HG02678 (cell line): ENCODE measurements at regions not wholly inside any gene's neighbourhood (a gene's known extent, or its start where the extent isn't known, plus 50 kb on each side); places are given as distances from the start of the nearest gene placed in this dataset.
"Not testable (repeated sequence)": the region's sequence is repeated elsewhere in the genome, so short reads cannot be mapped to it uniquely, and the experiment has no call there.

Experiments used
- ATAC-seq: cut with Tn5 transposase; IDR thresholded peaks from one replicate; pipeline ENCODE4 v1.9.1; 2021; ENCODE audit warnings: mild to moderate bottlenecking, moderate library complexity; ENCODE audit not compliant: unreplicated experiment

DNA sequence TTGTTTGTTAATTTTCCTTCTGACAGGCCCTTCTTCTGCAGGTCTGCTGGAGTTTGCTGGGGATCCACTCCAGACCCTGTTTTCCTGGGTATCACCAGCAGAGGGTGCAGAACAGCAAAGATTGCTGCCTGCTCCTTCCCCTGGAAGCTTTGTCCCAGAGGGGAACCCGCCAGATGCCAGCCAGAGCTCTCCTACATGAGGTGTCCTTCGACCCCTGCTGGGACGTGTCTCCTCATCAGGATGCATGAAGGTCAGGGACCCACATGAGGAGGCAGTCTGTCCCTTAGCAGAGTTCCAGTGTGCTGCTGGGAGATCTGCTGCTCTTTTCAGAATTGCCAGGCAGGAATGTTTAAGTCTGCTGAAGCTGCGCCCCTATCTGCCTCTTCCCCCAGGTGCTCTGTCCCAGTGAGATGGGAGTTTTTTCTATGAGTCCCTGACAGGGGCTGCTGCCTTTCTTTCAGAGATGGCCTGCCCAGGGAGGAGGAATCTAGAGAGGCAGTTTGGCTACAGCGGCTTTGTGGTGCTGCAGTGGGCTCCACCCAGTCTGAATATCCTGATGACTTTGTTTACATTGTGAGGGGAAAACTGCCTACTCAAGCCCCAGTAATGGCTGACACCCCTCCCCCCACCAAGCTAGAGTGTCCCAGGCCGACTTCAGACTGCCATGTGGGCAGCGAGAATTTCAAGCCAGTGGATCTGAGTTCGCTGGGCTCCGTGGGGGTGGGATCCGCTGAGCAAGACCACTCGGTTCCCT lies 772.0 kb upstream of the FAM174A start:
- ATAC-seq = no peak

DNA sequence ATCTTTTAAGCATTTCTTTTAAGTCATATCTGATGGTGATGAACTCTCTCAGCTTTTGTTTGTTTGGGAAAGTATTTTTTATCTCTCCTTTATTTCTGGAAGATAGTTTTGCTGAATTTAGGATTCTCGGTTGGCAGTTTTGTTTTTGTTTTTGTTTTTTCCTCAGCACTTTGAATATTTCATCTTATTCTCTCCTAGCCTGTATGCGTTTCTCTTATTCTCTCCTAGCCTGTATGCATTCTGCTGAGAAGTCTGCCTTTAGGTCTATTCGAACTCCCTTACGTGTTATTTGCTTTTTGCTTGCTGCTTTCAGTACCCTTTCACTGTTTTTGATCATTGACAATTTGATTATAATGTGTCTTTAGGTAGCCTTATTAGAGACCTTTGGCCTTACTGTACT lies 787.8 kb upstream of the FAM174A start:
- no peak for ATAC-seq

DNA sequence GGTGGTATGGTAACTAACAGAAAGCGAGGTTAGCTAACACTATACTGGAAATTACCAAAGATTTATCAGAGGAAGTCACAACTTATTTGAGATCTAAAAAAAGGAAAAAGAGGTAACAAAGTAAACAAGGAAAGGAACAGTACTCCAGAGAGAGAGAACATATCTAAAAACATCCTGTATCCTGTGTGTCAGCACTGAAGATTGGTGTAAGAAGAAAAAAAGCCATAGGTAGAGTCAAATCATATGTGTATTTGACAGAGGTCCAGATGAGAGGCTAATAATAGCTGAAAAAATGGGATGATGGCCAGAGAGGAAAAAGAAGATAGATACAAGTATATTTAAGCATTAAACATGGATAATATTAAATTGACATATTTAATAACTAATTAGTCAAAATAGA lies 802.0 kb upstream of the FAM174A start:
- not testable (repeated sequence) for ATAC-seq

DNA sequence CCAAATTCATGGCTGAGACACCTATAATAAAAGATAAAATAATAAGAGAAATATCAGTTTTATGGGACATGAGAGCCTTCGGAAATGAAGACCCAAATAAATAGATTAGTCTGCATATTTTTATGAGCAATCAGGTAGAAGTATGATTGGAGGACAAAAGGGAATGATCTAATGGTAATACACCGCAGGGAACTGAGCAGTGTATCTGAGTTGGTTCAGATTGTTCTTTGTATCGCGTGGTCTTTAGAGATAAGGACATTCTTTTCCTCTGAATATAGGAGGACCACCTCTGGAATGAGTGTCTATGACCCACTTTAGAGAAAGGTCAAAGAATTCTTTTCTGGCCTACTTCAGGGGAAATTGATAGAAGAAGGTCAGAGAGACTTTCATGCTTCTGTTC lies 801.8 kb upstream of the CHD1 start:
- ATAC-seq = not testable (repeated sequence)

DNA sequence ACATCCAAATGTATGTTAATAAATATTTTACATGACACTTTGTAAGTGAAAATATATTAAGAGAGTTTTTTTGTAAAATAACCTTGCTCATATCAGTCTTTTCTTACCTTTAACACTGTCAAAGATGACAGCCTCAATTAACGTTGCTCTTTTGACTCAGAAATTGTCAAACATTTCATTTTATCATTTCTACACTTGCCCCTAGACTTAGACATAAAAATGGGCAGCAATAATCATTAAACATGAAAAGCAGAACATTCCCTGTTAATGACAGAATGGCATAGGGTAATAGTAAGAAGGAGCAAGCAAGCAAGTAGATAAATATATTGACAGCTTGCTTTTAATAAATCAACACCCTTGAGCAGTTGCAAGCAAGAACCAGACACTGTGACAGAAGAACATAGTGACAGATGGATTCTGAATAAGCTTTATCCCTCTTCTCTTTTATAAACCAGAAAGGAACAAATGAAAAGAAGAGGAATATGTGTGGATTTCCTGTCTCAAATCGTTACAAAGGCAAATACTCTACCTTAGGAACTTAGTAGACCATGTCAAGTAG lies 796.0 kb upstream of the CHD1 start:
- ATAC-seq = no peak

DNA sequence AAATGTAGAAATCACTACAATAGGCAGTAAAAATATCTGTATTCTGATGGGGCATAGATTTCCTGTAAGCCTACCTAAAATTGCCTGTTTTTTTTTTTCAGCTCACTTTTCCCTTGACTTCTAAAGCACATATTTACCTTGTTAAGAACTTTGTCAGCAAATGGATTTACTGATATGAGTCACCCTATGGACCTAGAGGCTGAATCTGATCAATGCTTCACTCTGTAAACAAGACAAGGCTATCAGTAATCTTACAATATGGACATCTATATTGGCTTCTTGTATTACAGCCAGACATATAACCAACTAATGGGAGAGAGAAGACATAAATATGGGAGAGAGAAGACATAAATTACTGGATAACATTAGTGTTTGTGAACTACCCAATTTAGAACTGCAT lies 792.7 kb upstream of the CHD1 start:
- ATAC-seq = no peak

DNA sequence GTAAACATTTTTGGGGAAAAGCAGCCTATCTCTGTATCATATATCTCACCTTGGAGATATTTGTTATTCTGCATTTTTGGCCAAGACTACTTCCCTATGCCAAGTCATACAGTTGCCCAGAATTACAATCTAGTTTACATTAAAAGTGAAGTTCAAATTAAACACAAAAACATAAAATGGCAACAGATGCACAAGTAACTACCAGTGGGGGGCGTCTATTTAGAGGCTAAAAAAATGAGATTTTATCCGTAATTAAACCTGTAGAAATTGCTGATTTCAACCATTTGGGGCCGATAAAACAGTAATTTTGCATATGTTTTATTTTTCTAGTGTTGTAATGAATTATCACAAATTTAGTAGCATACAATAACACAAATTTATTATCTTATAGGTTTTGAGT lies 787.1 kb upstream of the CHD1 start:
- no peak for ATAC-seq

DNA sequence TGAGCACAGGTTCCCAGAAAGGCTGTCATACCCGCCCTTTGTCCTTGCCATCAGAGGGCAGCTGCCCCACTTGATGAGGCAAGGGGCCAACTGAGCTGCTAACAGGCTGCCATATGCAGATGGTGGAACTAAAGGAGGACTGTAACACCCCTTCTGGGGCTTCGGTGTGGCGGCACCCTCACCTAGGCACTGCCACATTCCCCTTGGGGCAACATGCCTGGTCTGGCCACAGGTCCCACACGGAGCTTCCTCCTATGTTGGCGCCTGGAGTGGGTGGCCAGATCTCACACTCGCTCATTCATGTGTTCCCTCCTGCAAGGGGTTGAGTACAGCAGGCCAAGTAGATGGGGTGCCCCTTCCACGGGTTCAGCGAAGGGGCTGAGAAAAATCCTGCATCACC lies 777.4 kb upstream of the CHD1 start:
- no peak for ATAC-seq

DNA sequence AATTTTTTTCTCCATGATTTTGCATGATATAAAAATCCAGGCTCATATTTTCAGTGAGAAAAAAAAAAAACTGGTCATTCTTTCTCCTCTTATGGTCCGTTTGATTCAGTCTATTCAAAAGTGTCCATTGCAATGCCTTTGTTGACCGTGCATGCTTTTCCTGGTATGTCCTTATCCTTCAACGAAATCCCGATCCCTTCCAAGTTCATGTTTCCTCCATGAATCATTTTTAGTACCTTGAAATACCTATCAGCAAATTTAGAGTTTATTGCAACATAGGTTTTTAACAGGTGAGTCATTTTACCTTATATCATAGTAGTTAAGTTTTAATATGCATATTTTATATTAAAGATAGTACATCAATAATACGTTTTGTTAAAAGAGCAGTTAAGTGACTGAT lies 773.8 kb upstream of the CHD1 start:
- ATAC-seq = no peak

DNA sequence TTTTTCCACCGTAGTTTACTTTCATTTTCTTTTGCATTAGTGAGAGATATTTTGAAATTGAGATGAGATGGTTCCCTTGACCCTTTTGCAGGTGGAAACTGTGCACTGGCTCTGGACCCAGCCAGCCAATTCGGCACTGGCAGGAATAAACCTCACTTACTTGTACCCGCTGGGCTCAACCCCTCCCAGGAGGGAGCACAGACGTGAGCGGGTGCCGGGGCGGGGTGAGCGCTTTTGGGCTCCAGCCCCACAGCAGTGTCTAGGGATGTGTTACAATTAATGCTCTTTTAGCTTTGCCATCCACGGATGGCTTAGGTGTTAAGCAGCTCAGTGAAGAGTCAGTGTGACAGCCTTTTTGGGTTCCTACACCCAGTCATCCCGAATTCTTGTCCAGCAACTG lies 766.1 kb upstream of the CHD1 start:
- no peak for ATAC-seq

DNA sequence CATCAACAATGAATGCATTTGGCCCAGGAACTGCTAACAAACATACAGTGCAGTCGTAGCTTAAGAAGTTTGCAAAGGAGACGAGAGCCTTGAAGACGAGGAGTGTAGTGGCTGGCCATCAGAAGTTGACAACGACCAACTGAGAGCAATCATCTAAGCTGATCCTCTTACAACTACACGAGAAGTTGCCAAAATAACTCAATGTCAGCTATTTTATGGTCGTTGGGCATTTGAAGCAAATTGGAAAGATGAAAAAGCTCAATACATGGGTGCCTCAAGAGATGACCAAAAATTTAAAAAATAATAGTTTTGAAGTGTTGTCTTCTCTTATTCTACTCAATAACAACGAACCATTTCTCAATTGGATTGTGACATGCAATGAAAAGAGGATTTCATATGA lies 757.7 kb upstream of the CHD1 start:
- ATAC-seq = no peak

DNA sequence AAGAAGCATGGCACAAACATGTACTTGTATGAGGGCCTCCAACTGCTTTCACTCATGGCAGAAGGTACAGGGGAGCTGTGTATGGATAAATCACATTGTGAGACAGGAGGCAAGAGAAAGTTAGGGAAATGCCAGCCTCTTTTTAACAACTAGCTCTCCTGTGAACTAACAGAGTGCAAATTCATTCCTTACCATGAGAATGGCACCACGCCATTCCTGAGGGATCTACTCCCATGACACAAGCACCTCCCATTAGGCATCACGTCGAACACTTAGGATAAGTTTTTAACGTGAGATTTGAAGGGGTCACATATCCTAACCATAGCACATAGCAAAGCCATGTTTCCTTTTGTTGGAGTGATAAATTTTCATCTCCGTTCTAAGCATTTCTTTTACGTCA lies 747.2 kb upstream of the CHD1 start:
- no peak for ATAC-seq

DNA sequence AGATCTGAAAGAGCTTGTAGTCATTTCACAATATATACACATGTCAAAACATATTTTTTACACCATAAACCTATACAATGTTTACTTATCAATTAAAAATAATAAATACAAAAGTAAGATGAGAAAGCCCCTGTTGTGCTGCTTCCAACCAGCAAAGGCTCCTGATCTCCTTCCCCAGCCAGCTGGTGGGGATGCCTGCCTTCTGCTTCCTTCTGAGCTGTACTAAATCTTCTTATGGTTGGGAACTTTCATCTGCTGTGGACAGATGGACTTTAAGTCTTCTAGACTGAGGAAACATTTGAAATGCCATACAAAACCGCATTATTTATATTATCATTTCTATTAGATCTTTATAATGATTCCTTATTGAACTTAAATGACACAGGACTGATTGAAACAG lies 745.3 kb upstream of the CHD1 start:
- ATAC-seq = no peak

DNA sequence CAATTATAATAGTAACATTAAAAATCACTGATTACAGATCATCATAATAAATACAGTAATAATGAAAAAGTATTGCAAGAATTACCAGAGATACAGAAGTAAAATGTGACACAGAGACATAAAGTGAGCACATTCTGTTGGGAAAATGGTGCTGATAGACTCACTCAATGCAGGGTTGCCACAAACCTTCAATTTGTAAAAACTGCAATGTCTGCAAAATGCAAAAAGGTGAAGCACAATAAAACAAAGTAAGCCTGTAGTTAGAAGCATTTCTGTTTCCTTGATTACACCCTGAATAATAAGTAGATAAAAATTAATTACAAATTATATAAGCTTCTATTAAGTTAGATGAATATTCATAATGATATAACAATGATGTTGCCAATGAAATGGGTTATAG lies 736.2 kb upstream of the CHD1 start:
- ATAC-seq = no peak

DNA sequence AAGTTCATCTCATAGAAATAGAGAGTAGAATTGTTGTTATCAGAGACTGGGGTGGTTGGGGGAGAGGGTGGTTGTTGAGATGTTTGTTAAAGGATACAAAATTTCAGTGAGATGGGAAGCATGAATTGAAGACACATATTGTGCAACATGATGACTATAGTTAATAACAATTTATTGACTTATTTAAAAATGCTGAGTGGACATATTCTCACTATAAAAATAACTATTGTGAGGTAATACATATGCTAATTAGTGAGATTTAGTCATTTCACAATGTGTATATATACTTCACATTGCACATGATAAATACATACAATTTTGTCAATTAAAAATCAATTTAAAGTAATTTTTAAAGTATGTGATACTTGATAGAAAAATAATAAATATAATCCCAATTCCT lies 722.5 kb upstream of the CHD1 start:
- ATAC-seq = no peak

DNA sequence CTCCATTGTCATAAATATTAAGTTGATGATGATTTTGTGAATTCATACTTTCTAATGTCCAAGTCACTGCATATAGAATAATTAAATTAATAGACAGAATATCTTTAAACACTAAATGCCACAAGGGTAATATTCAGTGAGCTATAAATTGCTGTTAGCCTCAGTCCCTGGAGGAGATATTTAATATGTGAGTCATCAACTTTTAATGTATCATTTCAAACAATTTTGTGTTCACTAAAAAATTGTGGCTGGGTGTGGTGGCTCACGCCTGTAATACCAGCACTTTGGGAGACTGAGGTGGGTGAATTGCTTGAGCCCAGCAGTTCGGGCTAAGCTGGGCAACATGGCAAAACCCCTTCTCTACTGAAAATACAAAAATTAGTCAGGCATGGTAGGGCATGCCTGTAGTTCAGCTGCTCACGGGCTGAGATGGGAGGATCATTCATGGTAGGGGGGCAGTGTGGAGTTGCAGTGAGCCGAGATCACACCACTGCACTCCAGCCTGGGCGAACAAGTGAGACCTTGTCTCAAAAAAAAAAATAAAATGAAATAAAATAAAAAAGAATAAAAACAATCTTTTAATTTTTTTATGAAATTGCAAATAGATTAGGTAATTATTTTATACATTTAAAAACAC lies 717.3 kb upstream of the CHD1 start:
- ATAC-seq = no peak

DNA sequence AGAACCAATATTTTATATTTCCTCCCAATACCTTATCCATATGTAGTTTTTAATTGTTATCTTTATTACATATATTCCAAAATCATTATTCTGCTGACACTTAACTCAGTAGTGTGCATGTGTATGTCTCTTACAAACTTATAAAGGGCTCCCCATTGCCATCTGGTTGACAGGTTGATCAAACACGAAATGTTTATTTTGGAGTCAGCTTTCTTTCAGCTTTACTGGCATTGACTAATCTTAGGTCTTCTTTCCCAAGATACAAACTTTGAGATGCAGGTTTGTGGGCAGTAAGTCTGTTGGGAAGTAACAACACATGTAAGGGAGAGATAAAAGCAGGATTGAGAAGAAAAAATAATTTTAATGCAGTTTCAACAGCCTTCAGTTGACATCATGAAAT lies 716.0 kb upstream of the CHD1 start:
- no peak for ATAC-seq

DNA sequence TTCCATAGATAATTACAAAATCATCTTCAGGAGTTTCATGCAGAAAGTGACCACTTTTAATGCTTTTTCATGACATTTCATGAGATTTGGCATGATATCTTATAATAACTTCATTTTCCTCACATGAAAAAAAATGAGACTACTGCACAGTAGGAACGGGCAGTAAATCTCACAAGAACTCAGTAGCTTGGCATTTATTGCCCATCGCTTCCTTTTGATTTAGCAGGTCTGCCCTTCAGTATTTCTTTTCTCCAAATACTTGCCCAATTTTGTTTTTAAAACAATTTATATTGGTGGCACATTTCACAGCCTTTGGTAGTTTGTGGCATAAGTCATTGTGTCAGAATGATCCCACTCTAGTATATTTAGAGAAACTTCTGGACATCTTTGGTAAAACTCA lies 711.8 kb upstream of the CHD1 start:
- no peak for ATAC-seq

DNA sequence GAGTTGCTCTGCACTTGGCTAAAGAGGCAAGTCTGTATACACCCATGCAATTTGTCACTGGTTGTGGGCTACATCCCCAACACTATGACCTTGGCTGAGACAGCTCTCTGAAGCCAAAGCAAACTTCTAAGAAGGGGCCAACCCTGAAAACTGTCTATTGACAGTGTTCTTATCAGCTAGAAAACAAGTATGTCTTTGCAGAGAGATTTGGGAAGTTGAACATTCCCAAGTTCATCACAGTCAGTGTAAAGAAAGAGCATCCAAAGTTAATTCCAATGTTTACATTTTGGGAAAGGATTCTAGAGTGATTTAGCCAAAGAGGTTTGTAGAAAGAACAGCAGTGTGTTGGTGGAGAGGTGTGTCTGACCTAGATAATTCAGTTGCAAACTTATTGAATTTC lies 711.1 kb upstream of the CHD1 start:
- no peak for ATAC-seq

DNA sequence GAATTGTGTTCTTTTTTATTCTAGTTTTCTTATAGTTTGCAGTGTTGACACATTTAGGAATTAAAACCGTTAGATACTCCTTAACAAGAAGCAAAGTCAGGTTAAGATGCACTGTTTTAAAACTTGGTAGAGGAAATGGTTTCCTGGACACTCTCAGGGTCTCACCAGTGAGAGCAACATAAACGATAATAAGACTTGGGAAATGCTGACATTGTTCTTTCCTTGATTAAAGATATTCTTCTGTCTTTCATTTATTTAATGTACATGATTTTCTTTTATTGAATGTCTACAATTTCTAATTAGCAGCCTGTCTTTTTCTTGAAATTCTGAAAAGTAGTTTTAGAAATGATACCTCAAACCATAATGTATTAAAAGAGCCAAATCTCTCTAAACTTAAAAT lies 707.9 kb upstream of the CHD1 start:
- ATAC-seq = no peak

DNA sequence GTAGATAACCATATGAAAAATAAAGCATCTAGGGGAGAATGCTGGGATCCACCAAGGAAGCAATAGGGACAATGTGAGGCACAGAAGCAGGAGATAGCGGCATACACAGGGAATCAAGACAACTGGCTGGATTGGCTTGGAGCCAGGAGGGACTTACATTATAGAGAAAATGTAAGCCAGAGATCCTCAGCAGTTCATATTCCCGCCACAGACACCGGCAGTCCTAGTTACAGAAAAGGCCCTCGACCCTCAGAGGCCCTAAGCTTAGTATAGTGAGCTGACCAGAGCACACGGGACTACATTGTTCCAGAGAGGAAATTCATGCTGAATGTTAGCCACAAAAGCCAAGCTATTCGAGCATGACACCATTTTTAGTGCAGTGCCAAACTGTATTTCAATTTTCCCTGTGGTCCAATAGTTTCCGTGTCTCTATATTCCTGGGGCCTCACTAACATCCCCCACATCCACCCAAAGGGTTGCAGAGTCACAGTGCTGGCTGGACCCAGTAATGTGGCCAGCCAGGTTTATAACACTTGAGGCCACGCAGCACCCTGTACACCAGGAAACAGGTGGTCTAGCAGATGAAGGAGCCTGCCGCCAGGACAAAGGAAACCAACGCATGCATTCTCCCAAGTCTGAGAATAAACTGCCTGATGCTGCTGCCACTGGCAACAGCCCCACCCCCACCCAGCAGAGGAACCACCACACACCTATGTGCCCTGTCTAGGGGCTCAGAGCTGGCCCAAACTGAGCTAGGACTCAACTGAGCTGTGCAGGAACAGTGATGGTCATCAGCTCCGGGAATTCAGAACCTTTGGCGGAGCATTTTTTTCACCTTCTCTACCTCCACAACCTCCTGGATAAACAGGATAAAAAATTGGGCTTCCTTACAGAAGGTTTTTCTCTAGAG lies 693.2 kb upstream of the CHD1 start:
- no peak for ATAC-seq

DNA sequence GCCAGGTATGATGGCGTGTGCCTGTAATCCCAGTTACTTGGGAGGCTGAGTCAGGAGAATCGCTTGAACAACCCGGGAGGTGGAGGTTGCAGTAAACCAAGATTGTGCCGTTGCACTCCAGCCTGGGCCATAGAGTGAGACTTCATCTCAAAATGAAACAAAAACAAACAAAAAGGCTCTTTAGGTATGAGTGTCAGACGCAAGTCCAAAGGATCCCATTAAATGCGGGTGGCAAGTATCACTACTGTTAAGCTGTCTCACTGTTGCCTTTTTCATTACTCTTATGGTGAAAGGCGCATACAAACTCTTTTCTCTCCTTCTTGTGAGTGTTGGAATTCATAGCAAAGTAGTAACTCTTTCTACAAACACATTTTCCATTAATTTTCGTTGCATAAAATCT lies 688.5 kb upstream of the CHD1 start:
- no peak for ATAC-seq
